ENCODE measurements at regions not wholly inside any gene's neighbourhood (a gene's known extent, or its start where the extent isn't known, plus 50 kb on each side); places are given as distances from the start of the nearest gene placed in this dataset.
"Not testable (repeated sequence)": the region's sequence is repeated elsewhere in the genome, so short reads cannot be mapped to it uniquely, and the experiment has no call there.

DNA sequence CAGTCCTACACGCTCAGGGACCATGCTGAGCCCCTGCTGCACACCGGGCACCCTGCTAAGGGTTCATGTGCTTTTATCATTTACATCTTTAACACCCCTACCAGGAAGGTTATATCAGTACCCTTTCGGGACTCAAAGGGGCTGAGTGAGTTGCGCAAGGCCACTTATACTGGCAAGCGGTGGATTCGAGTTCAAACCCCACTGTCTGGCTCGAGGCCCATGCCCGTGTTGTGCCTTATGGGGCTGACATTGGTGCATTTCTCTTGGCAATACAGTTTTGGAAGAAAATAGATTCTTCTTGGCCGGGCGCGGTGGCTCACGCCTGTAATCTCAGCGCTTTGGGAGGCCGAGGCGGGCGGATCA is 69.5 kb upstream of the MAP4K4 start:
- no peak for DNase-seq (ENCODE audit: low read depth)
- TF ChIP-seq, protein P1, sequence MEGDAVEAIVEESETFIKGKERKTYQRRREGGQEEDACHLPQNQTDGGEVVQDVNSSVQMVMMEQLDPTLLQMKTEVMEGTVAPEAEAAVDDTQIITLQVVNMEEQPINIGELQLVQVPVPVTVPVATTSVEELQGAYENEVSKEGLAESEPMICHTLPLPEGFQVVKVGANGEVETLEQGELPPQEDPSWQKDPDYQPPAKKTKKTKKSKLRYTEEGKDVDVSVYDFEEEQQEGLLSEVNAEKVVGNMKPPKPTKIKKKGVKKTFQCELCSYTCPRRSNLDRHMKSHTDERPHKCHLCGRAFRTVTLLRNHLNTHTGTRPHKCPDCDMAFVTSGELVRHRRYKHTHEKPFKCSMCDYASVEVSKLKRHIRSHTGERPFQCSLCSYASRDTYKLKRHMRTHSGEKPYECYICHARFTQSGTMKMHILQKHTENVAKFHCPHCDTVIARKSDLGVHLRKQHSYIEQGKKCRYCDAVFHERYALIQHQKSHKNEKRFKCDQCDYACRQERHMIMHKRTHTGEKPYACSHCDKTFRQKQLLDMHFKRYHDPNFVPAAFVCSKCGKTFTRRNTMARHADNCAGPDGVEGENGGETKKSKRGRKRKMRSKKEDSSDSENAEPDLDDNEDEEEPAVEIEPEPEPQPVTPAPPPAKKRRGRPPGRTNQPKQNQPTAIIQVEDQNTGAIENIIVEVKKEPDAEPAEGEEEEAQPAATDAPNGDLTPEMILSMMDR (IDR thresholded peaks at IDR 0.05; ENCODE audit: control insufficient read depth, insufficient read depth, low read depth, low read length, missing control alignments): no peak
- no peak overlapping the region for H3K4me3 ChIP-seq (ENCODE audit: control insufficient read depth, low read depth, low read length)

DNA sequence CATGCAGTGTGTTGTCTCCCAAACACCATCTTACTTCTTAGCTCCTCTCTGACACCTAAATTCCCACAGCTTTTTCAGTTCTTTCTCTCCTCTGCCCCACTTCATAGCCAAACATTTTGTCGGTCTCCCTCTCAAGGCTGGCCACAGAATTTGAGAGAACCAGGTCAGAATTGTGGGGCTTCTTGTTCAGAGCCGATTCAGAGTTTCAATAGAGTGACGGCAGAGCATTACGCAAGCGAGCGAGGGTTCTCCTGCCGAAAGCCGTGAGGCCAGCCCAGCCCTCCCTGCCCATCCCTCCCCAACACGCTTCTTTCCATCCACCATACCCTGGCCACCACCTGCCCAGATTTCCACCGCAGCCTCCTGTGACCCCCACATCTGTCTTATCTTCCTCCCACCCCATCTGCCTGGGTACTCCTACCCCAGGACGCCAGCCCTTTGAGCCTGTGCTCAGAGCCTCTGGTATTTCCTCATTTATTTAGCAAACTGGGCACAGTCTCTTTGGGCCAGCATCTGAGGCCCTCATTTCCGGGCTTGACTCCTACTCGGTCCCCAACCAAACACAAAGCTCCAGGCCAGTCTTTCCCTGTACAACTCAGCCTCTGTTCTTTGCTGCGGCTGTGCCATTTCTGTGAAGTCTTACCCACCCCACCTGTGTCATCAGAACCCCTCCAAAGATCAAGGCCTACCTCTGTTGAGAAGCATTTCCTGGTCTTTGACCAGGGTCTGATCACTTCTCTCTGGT is 70.0 kb upstream of the MAP4K4 start:
- no peak for DNase-seq (ENCODE audit: low read depth)
- H3K4me3 ChIP-seq (ENCODE audit: control insufficient read depth, low read depth, low read length): no peak overlapping the region
- TF ChIP-seq, protein P1 (IDR thresholded peaks at IDR 0.05; ENCODE audit: control insufficient read depth, insufficient read depth, low read depth, low read length, missing control alignments): no peak

DNA sequence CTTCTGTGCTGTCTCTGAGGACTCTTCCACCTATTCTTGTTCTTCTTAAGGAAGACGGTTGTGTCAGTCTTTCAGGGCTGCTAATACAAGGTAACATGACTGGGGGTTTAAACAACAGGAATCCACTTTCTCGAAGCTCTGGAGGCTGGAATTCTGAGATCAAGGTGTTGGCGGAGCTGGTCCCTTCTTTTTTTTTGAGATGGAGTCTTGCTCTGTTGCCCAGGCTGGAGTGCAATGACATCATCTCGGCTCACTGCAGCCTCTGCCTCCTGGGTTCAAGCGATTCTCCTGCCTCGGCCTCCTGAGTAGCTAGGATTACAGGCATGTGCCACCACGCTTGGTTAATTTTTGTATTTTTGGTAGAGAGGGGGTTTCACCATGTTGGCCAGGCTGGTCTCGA is 71.7 kb upstream of the MAP4K4 start:
- DNase-seq (ENCODE audit: low read depth); H3K4me3 ChIP-seq (ENCODE audit: control insufficient read depth, low read depth, low read length): not testable (repeated sequence)

DNA sequence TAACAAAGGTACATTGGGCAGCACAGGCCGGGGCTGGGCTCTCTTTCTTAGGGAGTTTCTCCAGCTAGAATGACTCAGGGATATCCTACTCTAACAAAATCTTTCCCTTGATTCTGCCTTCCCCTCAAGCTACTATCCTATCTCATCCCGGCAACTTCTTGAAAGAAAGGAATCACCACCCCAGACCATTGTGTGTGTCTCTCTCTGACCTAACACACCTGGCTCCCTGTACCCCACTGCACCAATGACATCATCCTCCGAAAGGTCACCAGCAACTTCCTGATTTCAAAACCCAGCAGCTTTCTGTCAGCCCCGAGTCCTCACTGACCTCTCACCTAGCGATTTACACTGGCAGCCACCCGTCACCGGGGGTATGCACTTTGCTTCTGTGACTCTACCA is 72.1 kb upstream of the MAP4K4 start:
- no peak for DNase-seq (ENCODE audit: low read depth)
- TF ChIP-seq, protein P1 (IDR thresholded peaks at IDR 0.05; ENCODE audit: control insufficient read depth, insufficient read depth, low read depth, low read length, missing control alignments): no peak
- no peak overlapping the region for H3K4me3 ChIP-seq (ENCODE audit: control insufficient read depth, low read depth, low read length)

DNA sequence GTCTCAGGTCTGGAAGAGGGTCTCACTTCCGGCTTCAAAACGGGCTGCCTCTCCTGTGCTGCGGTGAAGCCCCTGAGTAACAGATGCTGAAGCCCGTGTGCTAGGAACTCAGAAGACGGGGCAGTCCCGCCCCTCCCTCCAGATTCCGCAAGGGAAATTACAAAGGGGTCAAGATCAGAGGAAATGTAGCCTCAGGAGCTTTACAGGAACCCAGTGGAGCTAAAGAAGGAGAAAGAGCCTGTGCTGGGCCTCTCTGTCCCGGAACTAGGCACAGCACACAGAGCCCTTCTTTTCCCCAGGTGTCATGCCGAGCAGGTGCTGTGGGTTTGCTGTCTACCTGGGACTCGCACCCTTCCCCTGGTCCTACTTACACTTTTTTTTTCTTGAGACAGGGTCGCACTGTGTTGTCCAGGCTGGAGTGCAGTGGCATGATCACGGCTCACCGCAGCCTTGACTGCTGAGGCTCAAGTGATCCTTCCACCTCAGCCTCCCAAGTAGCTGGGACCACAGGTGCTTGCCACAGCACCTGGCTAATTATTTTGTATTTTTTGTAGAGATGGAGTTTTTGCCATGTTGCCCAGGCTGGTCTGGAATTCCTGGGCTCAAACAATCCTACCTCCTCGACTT is 72.7 kb upstream of the MAP4K4 start:
- H3K4me3 ChIP-seq (ENCODE audit: control insufficient read depth, low read depth, low read length): no peak overlapping the region
- TF ChIP-seq, protein P1 (IDR thresholded peaks at IDR 0.05; ENCODE audit: control insufficient read depth, insufficient read depth, low read depth, low read length, missing control alignments): no peak
- no peak for DNase-seq (ENCODE audit: low read depth)

DNA sequence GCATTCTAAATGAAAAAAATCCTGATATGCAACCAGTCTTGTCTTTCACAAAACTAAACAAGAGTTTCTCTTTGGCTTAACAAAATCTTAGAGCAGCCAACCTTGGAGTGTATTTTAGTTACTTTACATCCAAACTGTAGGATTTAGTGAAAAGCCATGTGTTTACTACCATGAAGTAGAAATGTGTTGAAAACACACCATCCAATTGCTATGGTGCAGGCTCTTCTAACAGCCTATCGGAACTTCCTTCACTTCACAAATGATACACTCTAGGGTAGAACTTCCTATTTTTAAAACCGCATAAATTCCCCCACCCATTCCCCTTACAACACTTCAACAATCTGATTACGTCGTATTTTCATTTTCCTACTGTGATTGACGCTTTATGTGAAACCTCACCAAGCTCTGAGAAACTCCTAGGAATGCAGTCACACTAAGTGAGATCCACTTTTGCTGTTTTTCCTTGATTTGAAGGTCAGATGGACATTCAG is 74.4 kb upstream of the MAP4K4 start:
- no peak for DNase-seq (ENCODE audit: low read depth)
- TF ChIP-seq, protein P1 (IDR thresholded peaks at IDR 0.05; ENCODE audit: control insufficient read depth, insufficient read depth, low read depth, low read length, missing control alignments): no peak
- H3K4me3 ChIP-seq (ENCODE audit: control insufficient read depth, low read depth, low read length): no peak overlapping the region

DNA sequence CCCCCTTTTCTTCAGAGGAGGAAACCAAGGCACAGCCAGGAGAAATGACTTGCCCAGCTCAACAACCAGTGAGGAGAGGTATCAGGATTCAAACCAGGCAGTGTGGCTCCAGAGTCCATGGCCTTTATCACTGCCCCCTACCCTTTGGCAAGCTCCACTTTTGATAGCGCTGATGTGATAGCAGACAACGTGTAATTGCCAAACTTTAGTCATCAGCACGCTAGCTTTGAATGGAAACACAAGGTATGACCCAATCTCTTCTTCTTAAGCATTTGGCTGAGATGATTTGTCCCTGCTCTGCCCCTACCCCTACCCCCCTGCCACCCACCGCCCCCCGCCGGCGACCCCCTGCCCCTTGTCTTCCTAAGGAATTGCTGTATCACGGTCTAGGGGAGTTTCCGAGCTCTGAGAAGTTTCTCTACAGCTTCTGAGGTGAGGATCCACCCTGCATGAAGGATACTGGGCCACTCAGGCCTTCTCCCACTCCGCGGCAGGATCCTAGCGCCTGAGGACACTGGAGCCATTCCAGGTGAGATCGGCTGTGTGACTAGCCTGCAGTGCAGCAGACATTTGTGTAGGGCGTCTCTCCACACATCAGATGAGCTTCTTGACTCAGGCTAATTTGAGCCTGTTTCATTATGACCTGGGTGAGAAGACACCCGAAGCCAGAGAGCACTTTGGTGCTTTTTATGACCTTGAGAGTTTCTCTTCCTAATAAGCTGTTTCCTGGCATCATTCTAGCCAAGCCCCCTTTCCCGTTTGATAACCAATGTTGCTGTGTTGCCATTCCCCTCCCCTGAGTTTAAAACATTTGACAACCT is 75.1 kb upstream of the MAP4K4 start:
- no peak overlapping the region for H3K4me3 ChIP-seq (ENCODE audit: control insufficient read depth, low read depth, low read length)
- TF ChIP-seq, protein P1 (IDR thresholded peaks at IDR 0.05; ENCODE audit: control insufficient read depth, insufficient read depth, low read depth, low read length, missing control alignments): no peak
- no peak for DNase-seq (ENCODE audit: low read depth)
